MCF 10A (cell line): ENCODE measurements at regions not wholly inside any gene's neighbourhood (a gene's known extent, or its start where the extent isn't known, plus 50 kb on each side); places are given as distances from the start of the nearest gene placed in this dataset.

Source experiments
- BruUV-seq: library from RNA; stranded (reverse); fragments of 400-500 nt; replicated peaks from 2 replicates; lab custom pipeline; 2021; lab: Mats Ljungman, UMichigan
- CTCF ChIA-PET: fragments of 300-600 bp; sonication (Branson Sonifier 250); formaldehyde crosslinking; extraction: SDS; loops from one replicate; lab custom pipeline; 2021; ENCODE audit warnings: antibody characterized with exemption, inconsistent platforms; lab: Yijun Ruan, JAX
- POLR2A ChIA-PET: fragments of 300-600, 350-650 bp; sonication (Branson Sonifier 250); formaldehyde crosslinking; extraction: SDS; loops from one replicate; lab custom pipeline; 2020; ENCODE audit warnings: antibody characterized with exemption, inconsistent platforms; lab: Yijun Ruan, JAX
- DNase-seq: peaks from one replicate; pipeline ENCODE4 v3.0.0-alpha.2; 2018; ENCODE audit not compliant: unreplicated experiment
- H3K27ac Mint-ChIP-seq: one replicate; pipeline ENCODE4 v1.8.0; 2022; ENCODE audit warnings: mild to moderate bottlenecking, low read depth, mixed read lengths; ENCODE audit not compliant: unreplicated experiment
- H3K27me3 Mint-ChIP-seq: one replicate; pipeline ENCODE4 v1.8.0; 2022; ENCODE audit warnings: mixed read lengths; ENCODE audit not compliant: insufficient read depth, unreplicated experiment
- H3K36me3 Mint-ChIP-seq: one replicate; pipeline ENCODE4 v1.8.0; 2022; ENCODE audit warnings: mild to moderate bottlenecking, moderate library complexity, mixed read lengths; ENCODE audit not compliant: insufficient read depth, unreplicated experiment
- H3K4me1 Mint-ChIP-seq: one replicate; pipeline ENCODE4 v1.8.0; 2022; ENCODE audit warnings: mixed read lengths; ENCODE audit not compliant: insufficient read depth, unreplicated experiment
- H3K4me3 Mint-ChIP-seq: one replicate; pipeline ENCODE4 v1.8.0; 2022; ENCODE audit warnings: mild to moderate bottlenecking, moderate library complexity, mixed read lengths; ENCODE audit not compliant: unreplicated experiment
- H3K9me3 Mint-ChIP-seq: one replicate; pipeline ENCODE4 v1.8.0; 2022; ENCODE audit warnings: mixed read lengths; ENCODE audit not compliant: unreplicated experiment
- intact Hi-C: fragments of 100-400 bp; cut with micrococcal nuclease; formaldehyde crosslinking; loops from 2 replicates; pipeline ENCODE4 v1.14.1; 2022
- TF ChIP-seq, protein P1 (sequence below): fragments of 200-600 bp; IDR thresholded peaks from one replicate; pipeline ENCODE4 v1.8.0; 2022; ENCODE audit warnings: antibody characterized with exemption, mild to moderate bottlenecking; ENCODE audit not compliant: unreplicated experiment

DNA sequence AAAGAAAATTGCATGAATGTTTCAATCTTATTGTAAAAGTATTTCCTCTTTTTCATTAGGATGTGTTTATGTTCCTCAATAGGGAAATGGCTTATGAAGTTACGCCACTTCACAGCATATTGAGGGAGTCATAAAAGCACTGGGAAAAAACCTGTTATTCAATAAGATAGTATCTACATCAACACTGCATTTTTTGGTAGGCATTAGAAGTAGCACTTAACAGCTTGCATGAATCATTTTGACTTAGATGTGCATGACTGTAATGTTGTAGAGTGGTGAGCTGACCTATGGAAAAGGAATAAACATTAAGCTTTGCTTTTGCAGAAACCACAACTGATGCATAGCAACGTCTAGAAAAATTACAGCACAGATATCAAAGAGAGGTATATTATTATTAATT, 111.2 kb upstream of the GRXCR1 start:
- Mint-ChIP-seq H3K9me3 (no peaks in the 10 kb centered on the region), H3K4me3 (no peak overlapping the region), H3K27me3 (no peaks in the 10 kb centered on the region), H3K36me3 (no peaks in the 10 kb centered on the region), H3K4me1 (no peaks in the 10 kb centered on the region), H3K27ac (no peak overlapping the region)
- TF ChIP-seq, protein P1, sequence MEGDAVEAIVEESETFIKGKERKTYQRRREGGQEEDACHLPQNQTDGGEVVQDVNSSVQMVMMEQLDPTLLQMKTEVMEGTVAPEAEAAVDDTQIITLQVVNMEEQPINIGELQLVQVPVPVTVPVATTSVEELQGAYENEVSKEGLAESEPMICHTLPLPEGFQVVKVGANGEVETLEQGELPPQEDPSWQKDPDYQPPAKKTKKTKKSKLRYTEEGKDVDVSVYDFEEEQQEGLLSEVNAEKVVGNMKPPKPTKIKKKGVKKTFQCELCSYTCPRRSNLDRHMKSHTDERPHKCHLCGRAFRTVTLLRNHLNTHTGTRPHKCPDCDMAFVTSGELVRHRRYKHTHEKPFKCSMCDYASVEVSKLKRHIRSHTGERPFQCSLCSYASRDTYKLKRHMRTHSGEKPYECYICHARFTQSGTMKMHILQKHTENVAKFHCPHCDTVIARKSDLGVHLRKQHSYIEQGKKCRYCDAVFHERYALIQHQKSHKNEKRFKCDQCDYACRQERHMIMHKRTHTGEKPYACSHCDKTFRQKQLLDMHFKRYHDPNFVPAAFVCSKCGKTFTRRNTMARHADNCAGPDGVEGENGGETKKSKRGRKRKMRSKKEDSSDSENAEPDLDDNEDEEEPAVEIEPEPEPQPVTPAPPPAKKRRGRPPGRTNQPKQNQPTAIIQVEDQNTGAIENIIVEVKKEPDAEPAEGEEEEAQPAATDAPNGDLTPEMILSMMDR, result no peak
- CTCF ChIA-PET, result interaction anchor here (0.6 kb wide), 1 partner anchor 126 kb away, joined by 3 read pairs; no protein-coding TSS in a partner anchor
- POLR2A ChIA-PET, result no interaction called here
- intact Hi-C loops, result no loop called here
- no peak for DNase-seq
- BruUV-seq, result no TSS peak

DNA sequence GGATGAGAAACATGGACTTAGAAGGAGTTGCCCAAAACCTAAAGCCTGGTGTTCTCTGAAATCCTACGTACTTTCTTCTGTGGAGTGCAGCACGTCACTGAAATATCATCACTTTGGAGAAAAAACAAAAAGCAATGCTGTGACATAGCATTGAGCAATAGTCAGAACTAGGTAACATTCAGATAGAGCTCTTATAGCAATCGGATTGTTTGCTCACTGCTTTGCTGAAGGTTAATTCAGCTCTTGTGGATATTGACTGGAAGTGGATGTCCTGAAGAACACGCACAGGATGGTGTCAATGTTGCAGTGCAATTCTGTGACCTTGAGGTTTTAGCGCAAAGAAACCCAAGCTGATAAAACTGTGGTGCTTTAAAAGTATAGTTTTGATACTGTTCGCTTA, 114.2 kb upstream of the GRXCR1 start:
- no peaks in the 10 kb centered on the region for H3K9me3 Mint-ChIP-seq
- H3K4me3 Mint-ChIP-seq, result no peak overlapping the region
- intact Hi-C loops, result no loop called here
- BruUV-seq, result no TSS peak
- TF ChIP-seq, protein P1, result no peak
- H3K27me3 Mint-ChIP-seq, result no peaks in the 10 kb centered on the region
- H3K27ac Mint-ChIP-seq, result no peak overlapping the region
- CTCF ChIA-PET, result no interaction called here
- H3K4me1 Mint-ChIP-seq, result no peaks in the 10 kb centered on the region
- no peak for DNase-seq
- POLR2A ChIA-PET, result interaction anchor here (0.6 kb wide), 1 partner anchor 717 kb away, joined by 4 read pairs; no protein-coding TSS in a partner anchor
- no peaks in the 10 kb centered on the region for H3K36me3 Mint-ChIP-seq

DNA sequence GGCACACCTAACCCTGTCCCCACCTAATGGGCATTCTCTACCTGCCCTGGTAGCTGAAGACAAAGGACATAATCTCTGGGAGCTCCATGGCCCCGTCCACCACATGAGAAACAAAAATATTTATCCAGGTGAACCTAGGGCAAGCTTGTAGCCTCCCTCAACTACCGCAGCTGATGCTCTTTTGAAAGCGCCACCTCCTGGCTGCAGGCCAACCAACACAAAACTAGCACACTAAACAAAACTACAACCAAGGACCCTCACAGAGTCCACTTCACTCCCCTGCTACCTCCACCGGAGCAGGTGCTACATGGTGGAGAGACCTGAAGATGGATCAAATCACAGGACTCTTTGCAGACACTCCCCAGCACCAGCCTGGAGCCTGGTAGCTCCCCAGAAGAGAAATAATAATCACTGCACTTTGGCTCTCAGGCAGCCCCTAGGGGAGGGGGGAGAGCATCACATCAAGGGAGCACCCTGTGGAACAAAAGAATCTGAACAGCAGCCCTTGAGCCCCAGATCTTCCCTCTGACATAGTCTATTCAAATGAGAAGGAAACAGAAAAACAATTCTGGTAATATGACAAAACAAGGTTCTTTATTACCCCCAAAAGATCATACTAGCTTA, 111.3 kb upstream of the ATP8A1 start:
- Mint-ChIP-seq H3K36me3 (no peaks in the 10 kb centered on the region), H3K4me1 (no peaks in the 10 kb centered on the region), H3K27me3 (no peaks in the 10 kb centered on the region), H3K9me3 (no peaks in the 10 kb centered on the region), H3K27ac (no peak overlapping the region), H3K4me3 (no peak overlapping the region)
- intact Hi-C loops, result no loop called here
- CTCF ChIA-PET, result interaction anchor here (0.9 to 1.5 kb wide), 2 partner anchors 17 to 83 kb away, joined by 3 to 7 read pairs; no protein-coding TSS in a partner anchor
- BruUV-seq, result no TSS peak
- no peak for DNase-seq
- POLR2A ChIA-PET, result no interaction called here
- TF ChIP-seq, protein P1, result no peak

DNA sequence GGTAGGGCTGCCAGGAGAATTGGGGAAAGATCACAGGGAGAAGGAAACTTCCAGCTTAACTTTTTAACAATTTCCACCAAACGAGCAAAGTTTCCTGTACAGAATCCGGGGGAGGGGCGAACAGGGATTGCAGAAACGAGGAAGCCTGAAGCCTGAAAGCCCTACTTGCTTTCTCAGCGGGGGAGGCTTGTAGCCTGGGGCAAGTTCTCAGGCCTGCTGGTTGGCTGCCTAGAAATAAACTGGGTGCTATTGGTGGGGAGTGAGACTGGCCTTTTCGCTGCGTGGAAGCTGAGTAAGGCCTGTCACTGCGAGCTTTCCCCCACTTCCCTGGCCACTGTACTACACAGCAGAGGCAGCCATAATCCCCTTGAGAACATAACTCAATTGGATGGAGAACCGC, 110.8 kb upstream of the ATP8A1 start:
- Mint-ChIP-seq H3K27ac (no peak overlapping the region), H3K36me3 (no peaks in the 10 kb centered on the region), H3K4me3 (no peak overlapping the region), H3K27me3 (no peaks in the 10 kb centered on the region), H3K4me1 (no peaks in the 10 kb centered on the region), H3K9me3 (no peaks in the 10 kb centered on the region)
- no TSS peak for BruUV-seq
- ChIA-PET CTCF (interaction anchor here (0.9 kb wide), 1 partner anchor 82 kb away, joined by 3 read pairs; no protein-coding TSS in a partner anchor), POLR2A (interaction anchor here (0.7 kb wide), 1 partner anchor 15 kb away, joined by 4 read pairs; no protein-coding TSS in a partner anchor)
- DNase-seq, result no peak
- intact Hi-C loops, result no loop called here
- TF ChIP-seq, protein P1, result no peak
